OCI-LY7 (cell line): ENCODE measurements at regions not wholly inside any gene's neighbourhood (a gene's known extent, or its start where the extent isn't known, plus 50 kb on each side); places are given as distances from the start of the nearest gene placed in this dataset.

Source experiments
- BruUV-seq: library from RNA; stranded (reverse); fragments of 400-500 nt; replicated peaks from 2 replicates; lab custom pipeline; 2021; lab: Mats Ljungman, UMichigan
- CTCF ChIA-PET: fragments of 300-600 bp; sonication (Branson Sonifier 250); formaldehyde crosslinking; loops from one replicate; lab custom pipeline; 2022; ENCODE audit warnings: antibody characterized with exemption; ENCODE audit not compliant: unreplicated experiment; lab: Charles Lee
- POLR2A ChIA-PET: fragments of 300-600 bp; sonication (Branson Sonifier 250); formaldehyde crosslinking; loops from one replicate; lab custom pipeline; 2022; ENCODE audit warnings: antibody characterized with exemption; lab: Charles Lee
- DNase-seq: peaks from one replicate; pipeline ENCODE4 v3.0.0-alpha.2; 2015; ENCODE audit warnings: low spot score
- H2AFZ ChIP-seq: fragments of 200-600 bp; sonication (generic), shearing (Covaris generic); 2 replicates; pipeline ENCODE4 v1.6.1; 2014; ENCODE audit warnings: mild to moderate bottlenecking, antibody characterized with exemption, low read length, moderate library complexity
- H3K27ac ChIP-seq: fragments of 200-600 bp; sonication (generic); 2 replicates; pipeline ENCODE4 v1.5.1; 2014; ENCODE audit warnings: mixed run types, low read depth, mild to moderate bottlenecking, moderate library complexity, low read length, inconsistent platforms; ENCODE audit not compliant: poor library complexity, severe bottlenecking
- H3K36me3 ChIP-seq: fragments of 200-600 bp; sonication (generic); 2 replicates; pipeline ENCODE4 v1.6.1; 2014; ENCODE audit warnings: mild to moderate bottlenecking, antibody characterized with exemption, low read length, moderate library complexity, mixed read lengths; ENCODE audit not compliant: insufficient read depth
- H3K4me1 ChIP-seq: fragments of 200-600 bp; sonication (generic); 2 replicates; pipeline ENCODE4 v1.5.1; 2014; ENCODE audit warnings: mild to moderate bottlenecking, low read length; ENCODE audit not compliant: insufficient read depth, poor library complexity, severe bottlenecking
- H3K4me2 ChIP-seq: fragments of 200-600 bp; sonication (generic); 2 replicates; pipeline ENCODE4 v1.6.1; 2014; ENCODE audit warnings: mild to moderate bottlenecking, low read length
- H3K4me3 ChIP-seq: fragments of 200-600 bp; sonication (generic); 2 replicates; pipeline ENCODE4 v1.5.1; 2014; ENCODE audit warnings: mild to moderate bottlenecking, low read depth, low read length; ENCODE audit not compliant: poor library complexity, severe bottlenecking
- H3K79me2 ChIP-seq: fragments of 200-600 bp; sonication (generic); 2 replicates; pipeline ENCODE4 v1.6.1; 2016; ENCODE audit warnings: low read depth, mild to moderate bottlenecking, low read length, moderate library complexity, mixed read lengths; ENCODE audit not compliant: insufficient read depth
- H3K9me2 ChIP-seq: fragments of 200-600 bp; sonication (generic); 2 replicates; pipeline ENCODE4 v1.6.1; 2016; ENCODE audit warnings: mild to moderate bottlenecking, low read length, mixed read lengths; ENCODE audit not compliant: insufficient read depth
- H3K9me3 ChIP-seq: fragments of 200-600 bp; sonication (generic); 2 replicates; pipeline ENCODE4 v1.6.1; 2014; ENCODE audit warnings: mild to moderate bottlenecking, mixed run types, low read length, mixed read lengths
- H4K20me1 ChIP-seq: fragments of 200-600 bp; sonication (generic); 2 replicates; pipeline ENCODE4 v1.6.1; 2014; ENCODE audit warnings: mild to moderate bottlenecking, antibody characterized with exemption, low read length, moderate library complexity, mixed read lengths; ENCODE audit not compliant: insufficient read depth
- EZH2phosphoT487 ChIP-seq: fragments of 200-600 bp; sonication (generic); IDR thresholded peaks from 2 replicates; pipeline ENCODE4 v1.6.1; 2018; ENCODE audit warnings: low read depth, borderline replicate concordance, mild to moderate bottlenecking, mixed run types, antibody characterized with exemption, low read length, moderate library complexity, mixed read lengths
- intact Hi-C: fragments of 100-400 bp; cut with micrococcal nuclease; formaldehyde crosslinking; loops from one replicate; pipeline ENCODE4 v1.10.0; 2022; ENCODE audit not compliant: unreplicated experiment
- TF ChIP-seq, protein P1 (sequence below): fragments of 200-600 bp; sonication (generic); conservative IDR thresholded peaks from 2 replicates; pipeline ENCODE4 v1.5.1; 2014; ENCODE audit warnings: mild to moderate bottlenecking, antibody characterized with exemption, low read length, moderate library complexity, mixed read lengths

DNA sequence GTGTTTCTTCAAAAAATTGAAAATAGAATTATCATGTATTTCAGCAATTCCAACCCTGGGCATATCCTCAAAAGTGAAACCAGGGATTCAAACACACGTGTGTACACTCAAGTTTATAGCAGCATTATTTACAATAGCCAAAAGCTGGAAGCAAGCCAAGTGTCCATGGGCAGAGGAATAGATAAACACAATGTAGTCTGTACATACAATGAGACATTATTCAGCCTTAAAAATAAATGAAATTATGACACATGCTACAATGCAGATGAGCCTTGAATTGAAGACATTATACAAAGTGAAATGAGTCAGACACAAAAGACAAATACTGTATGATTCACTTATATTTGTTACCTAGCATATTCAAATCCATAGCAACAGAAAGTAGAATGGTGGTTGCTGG is 853.4 kb downstream of the STIM2 start:
- Histone ChIP-seq H3K79me2 (no peaks in the 10 kb centered on the region), H3K9me2 (no peaks in the 10 kb centered on the region), H3K4me2 (no peak overlapping the region), H4K20me1 (no peaks in the 10 kb centered on the region), H3K36me3 (no peaks in the 10 kb centered on the region), H3K4me3 (no peak overlapping the region), H3K4me1 (no peaks in the 10 kb centered on the region), H3K9me3 (no peaks in the 10 kb centered on the region), H2AFZ (no peak overlapping the region), H3K27ac (no peak overlapping the region)
- CTCF ChIA-PET: no interaction called here
- BruUV-seq: no TSS peak
- no peak for TF ChIP-seq EZH2phosphoT487
- TF ChIP-seq, protein P1, sequence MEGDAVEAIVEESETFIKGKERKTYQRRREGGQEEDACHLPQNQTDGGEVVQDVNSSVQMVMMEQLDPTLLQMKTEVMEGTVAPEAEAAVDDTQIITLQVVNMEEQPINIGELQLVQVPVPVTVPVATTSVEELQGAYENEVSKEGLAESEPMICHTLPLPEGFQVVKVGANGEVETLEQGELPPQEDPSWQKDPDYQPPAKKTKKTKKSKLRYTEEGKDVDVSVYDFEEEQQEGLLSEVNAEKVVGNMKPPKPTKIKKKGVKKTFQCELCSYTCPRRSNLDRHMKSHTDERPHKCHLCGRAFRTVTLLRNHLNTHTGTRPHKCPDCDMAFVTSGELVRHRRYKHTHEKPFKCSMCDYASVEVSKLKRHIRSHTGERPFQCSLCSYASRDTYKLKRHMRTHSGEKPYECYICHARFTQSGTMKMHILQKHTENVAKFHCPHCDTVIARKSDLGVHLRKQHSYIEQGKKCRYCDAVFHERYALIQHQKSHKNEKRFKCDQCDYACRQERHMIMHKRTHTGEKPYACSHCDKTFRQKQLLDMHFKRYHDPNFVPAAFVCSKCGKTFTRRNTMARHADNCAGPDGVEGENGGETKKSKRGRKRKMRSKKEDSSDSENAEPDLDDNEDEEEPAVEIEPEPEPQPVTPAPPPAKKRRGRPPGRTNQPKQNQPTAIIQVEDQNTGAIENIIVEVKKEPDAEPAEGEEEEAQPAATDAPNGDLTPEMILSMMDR: no peak
- POLR2A ChIA-PET: no interaction called here
- no peak for DNase-seq
- intact Hi-C loops: no loop called here

DNA sequence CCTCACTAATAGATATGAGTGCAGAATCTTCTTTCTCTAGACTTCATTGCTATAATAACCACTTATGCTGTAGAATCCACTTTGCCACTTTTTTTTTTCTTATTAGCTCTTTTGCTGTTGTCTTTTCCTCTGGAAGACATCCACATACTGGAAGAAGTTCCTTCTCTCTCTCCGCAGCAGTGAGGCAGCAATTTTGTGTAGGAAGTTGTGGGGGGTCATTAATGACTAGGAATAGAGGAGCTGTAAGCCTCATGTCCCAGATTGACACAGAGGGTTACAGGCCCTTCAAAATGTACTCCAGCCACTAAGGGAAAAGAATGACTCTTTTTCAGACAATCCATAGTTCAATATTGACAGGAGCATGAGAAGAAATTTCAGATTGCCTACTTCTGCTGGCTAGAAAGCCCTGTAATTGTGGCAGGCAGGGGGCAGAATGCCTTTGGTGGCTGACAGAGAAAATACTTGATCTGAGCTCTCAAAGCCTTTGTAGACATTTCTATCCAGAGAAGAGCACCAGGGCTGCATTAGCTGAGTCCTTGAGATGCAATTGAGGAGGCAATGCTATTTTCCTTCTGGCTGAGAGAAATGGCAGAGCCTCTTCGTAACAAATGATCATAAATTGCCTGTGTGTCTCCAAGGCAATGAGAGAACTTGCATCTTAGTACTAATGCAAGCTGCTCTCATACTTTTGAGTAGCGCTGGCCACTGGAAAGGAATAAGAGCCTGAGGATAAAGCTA is 856.2 kb downstream of the STIM2 start:
- ChIA-PET CTCF (no interaction called here), POLR2A (no interaction called here)
- intact Hi-C loops: no loop called here
- H3K79me2 ChIP-seq: no peaks in the 10 kb centered on the region
- H3K36me3 ChIP-seq: no peaks in the 10 kb centered on the region
- no peak overlapping the region for H3K27ac ChIP-seq
- no peak for TF ChIP-seq EZH2phosphoT487
- TF ChIP-seq, protein P1: no peak
- H3K4me3 ChIP-seq: no peak overlapping the region
- H3K9me3 ChIP-seq: no peaks in the 10 kb centered on the region
- H3K4me2 ChIP-seq: no peak overlapping the region
- no peaks in the 10 kb centered on the region for H3K4me1 ChIP-seq
- DNase-seq: no peak
- no peaks in the 10 kb centered on the region for H4K20me1 ChIP-seq
- H3K9me2 ChIP-seq: no peaks in the 10 kb centered on the region
- H2AFZ ChIP-seq: no peak overlapping the region
- BruUV-seq: no TSS peak

DNA sequence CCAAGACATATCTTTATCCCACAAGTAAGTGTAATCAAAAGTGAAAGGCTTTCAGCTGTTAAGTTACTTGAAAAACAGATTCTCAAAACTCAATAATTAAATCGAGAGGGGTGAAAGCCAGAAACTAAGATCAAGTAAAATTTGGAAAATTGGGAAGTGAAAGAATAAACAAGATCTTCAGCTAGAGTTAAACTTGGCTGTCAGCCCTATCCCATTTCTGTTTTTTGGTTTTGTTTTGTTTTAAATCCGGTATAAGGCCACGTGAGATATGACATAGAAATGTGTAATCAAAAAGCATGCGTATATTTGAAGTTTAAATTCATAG is 856.8 kb downstream of the STIM2 start:
- no peak for DNase-seq
- H3K9me3 ChIP-seq: no peaks in the 10 kb centered on the region
- ChIA-PET POLR2A (no interaction called here), CTCF (no interaction called here)
- no peak overlapping the region for H3K4me3 ChIP-seq
- no peaks in the 10 kb centered on the region for H3K9me2 ChIP-seq
- no peak overlapping the region for H3K27ac ChIP-seq
- TF ChIP-seq, protein P1: no peak
- no peak for TF ChIP-seq EZH2phosphoT487
- no peaks in the 10 kb centered on the region for H4K20me1 ChIP-seq
- H3K36me3 ChIP-seq: no peaks in the 10 kb centered on the region
- intact Hi-C loops: no loop called here
- H3K4me2 ChIP-seq: no peak overlapping the region
- no peak overlapping the region for H2AFZ ChIP-seq
- BruUV-seq: no TSS peak
- H3K79me2 ChIP-seq: no peaks in the 10 kb centered on the region
- H3K4me1 ChIP-seq: no peaks in the 10 kb centered on the region
